ENCODE measurements at regions not wholly inside any gene's neighbourhood (a gene's known extent, or its start where the extent isn't known, plus 50 kb on each side); places are given as distances from the start of the nearest gene placed in this dataset.
"Not testable (repeated sequence)": the region's sequence is repeated elsewhere in the genome, so short reads cannot be mapped to it uniquely, and the experiment has no call there.

DNA sequence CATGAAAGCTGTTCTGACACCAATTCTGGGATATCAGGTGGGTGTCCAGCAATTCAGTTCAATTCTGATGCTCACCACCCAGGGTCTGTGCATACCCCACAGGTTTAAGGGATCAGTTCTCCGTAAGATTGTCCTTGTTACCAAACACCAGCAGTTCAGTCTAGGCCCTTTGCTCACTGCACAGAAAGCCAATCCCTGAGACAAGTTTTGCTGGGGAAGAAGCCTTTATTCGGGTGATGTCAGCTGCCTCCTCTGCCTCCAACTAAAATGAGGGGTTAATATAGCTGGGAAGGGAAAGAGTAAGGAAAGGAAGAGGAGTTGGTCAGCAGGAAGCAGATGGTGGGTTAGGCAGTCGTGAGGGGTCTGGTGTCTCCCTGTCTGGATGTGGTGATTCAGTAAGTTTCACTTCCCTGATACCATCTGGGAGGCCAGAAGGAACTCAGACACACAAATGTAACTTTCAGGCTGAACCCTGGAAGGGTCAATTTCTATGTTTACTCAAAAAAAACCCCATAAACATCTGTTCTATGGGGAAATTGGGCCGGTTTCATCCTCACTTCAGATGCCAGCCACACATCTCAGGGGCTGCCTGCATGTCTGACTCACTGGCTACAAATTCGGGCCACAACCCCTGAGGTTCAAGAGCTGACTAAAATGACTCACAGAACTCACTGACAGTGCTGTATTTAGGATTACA lies 83.3 kb upstream of the PGBD5 start:
- DNase-seq, result no peak

DNA sequence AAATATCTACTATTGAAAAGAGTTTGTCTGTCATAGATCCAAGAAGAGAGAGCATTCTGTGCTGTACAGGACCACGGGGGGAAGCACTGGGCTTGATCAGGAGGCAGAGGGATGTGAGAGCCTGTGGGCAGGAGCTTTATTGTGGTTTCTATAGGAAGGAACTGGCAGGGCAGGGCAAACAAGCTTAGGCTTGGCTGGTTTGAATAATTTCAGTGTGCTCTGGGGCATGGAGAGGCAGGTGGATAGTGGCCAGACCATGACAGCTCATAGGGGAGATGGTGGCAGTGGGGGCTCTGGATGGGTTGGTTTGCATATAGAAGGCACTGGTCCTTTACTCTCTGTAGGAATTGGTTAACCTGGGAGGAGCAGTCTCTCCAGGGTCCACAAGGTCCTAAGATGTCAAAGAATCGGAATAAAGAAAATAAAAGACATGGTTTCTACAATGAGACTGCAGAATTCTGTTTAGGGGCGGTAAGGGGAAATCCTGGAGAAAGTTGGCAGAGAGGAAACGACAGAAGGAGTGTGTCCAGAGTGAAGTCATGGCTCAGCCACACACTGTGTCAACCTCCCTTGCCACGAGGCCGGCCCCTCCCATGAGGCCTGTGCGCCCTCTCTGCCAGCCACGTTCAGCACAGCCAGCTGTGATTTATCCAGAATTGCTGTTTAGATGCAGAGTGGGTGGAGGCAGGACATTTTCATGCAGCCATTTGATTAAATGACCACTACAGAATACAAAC lies 81.7 kb upstream of the PGBD5 start:
- DNase-seq, result no peak

- DNase-seq, result no peak
Measured at GRCh38 chr1:230507236-230507635, 81.1 kb upstream of the PGBD5 start.

GRCh38 chr1:230506451-230506850 lies 80.3 kb upstream of the PGBD5 start:
- DNase-seq, result no peak

- DNase-seq, result no peak
Measured at GRCh38 chr1:230504310-230504709, 78.2 kb upstream of the PGBD5 start.

- no peak for DNase-seq
Measured at GRCh38 chr1:230503726-230504125, 77.6 kb upstream of the PGBD5 start.

GRCh38 chr1:230502996-230503395 lies 76.9 kb upstream of the PGBD5 start:
- DNase-seq, result no peak

- DNase-seq, result no peak
Measured at GRCh38 chr1:230502306-230502705, 76.2 kb upstream of the PGBD5 start.

GRCh38 chr1:230501849-230502248 lies 75.7 kb upstream of the PGBD5 start:
- no peak for DNase-seq

GRCh38 chr1:230501242-230501641 lies 75.1 kb upstream of the PGBD5 start:
- DNase-seq, result no peak

DNA sequence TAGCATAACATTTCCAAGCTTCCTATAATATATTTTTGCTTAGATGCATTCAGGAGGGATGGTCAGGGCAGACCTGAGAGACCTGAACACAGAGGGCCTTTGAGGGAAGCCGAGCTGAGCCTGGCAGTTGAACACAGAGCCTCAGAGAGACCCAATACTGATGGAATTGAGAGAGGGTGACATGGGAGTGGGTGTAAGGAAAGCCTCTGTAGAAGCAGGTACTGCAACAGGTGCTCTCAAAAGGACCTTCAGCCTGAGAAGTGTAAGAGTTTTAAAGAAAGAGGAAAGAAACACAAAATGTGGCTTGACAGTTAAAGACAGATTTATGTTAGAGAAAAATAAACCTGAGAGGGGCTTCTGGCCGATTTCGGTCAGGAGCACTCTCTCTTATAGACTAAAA lies 73.9 kb upstream of the PGBD5 start:
- DNase-seq, result no peak

DNA sequence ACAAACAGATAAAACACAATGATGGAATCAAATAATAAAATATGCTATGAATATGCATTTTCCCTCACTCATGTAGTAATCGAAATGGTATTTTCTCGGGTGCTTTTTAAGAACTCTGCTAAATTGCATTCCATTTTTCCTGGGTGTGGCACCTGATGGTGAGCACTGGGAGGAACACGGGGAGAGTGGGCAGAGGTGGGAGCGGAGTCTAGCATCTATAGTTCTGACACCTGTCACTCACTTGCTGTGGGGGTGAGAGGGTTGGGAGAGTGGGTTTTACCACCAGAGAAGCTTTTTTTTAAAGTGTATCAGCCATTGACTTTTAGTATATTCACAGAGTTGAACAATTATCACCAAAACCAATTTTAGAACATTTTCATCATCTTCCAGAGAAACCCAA lies 73.4 kb upstream of the PGBD5 start:
- no peak for DNase-seq

GRCh38 chr1:230498704-230499103 lies 72.6 kb upstream of the PGBD5 start:
- DNase-seq, result no peak

GRCh38 chr1:230496451-230496850 lies 70.3 kb upstream of the PGBD5 start:
- no peak for DNase-seq

GRCh38 chr1:230495891-230496385 lies 69.8 kb upstream of the PGBD5 start:
- peak; percentile 31 for DNase-seq

DNA sequence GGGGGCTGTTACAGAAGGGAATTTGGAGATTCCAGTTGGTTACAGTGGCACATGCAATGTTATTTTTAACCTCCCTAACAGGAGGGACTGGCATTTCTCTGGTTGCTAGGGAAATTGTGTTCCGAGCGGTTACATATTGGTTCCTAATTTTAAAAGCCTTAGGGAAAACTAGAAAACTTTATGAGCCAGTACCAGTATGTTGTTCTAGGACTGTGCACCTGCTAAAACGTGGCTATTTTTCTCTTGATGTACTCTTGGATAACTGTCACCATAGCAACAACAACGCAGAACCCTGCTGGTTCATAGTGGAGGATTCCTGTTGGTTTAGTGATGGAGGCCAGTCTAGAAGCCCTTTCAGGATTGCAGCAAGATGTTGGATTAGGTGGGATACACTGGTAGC lies 68.9 kb upstream of the PGBD5 start:
- DNase-seq, result no peak

DNA sequence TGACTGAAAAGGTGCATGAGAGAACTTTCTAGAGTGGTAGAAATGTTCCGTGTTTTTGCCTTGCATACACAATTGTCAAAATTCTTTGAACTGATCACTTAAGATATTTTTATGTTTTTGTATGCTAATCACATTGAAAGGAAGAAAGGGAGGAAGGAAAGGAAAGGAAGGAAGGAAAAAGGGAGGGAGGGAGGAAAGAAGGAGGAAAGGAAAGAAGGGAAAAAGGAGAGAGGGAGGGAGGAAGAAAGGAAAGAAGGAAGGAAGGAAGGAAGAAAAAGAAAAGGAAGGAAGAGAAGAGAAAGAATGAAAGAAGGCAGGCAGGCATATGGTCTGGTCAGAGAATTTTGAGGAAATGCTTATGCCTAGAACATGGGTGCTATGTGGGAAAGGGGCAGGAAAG lies 68.4 kb upstream of the PGBD5 start:
- DNase-seq, result no peak

GRCh38 chr1:230494026-230494425 lies 67.9 kb upstream of the PGBD5 start:
- no peak for DNase-seq

- no peak for DNase-seq
Measured at GRCh38 chr1:230493264-230493663, 67.1 kb upstream of the PGBD5 start.

GRCh38 chr1:230490436-230490835 lies 64.3 kb upstream of the PGBD5 start:
- DNase-seq, result no peak

DNA sequence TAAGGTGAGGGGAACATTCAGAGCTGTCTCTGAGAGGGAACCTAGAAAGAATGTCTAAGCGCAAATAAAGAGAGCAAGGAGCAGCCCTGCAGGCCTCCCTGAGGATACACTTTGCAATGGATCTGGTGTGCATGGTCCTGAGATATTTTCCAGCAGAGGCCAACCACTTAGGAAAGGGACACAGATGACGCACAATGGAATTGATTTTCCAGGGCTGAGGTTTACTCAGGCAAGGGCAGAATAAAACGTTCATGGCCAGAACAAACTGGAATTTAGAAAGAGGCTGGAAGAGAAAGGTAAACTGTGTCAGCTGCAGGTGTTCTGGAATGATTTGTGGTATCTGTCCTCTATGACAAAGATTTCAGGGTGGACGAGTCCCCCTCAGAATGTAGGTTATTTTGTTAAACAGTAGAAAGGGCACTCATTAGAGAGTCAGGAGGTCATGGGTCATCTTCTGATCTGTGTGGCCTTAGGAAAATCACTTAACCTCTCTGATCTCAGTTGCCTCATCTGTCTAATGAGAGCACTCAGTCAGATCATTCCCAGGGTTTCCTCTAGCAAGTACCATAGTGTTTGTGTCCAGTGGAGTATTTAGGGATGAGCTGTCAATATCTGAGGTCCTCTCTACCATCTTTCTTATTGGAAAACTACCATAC lies 61.8 kb upstream of the PGBD5 start:
- no peak for DNase-seq

GRCh38 chr1:230476622-230477003 lies 50.5 kb upstream of the PGBD5 start:
- DNase-seq, result no peak

DNA sequence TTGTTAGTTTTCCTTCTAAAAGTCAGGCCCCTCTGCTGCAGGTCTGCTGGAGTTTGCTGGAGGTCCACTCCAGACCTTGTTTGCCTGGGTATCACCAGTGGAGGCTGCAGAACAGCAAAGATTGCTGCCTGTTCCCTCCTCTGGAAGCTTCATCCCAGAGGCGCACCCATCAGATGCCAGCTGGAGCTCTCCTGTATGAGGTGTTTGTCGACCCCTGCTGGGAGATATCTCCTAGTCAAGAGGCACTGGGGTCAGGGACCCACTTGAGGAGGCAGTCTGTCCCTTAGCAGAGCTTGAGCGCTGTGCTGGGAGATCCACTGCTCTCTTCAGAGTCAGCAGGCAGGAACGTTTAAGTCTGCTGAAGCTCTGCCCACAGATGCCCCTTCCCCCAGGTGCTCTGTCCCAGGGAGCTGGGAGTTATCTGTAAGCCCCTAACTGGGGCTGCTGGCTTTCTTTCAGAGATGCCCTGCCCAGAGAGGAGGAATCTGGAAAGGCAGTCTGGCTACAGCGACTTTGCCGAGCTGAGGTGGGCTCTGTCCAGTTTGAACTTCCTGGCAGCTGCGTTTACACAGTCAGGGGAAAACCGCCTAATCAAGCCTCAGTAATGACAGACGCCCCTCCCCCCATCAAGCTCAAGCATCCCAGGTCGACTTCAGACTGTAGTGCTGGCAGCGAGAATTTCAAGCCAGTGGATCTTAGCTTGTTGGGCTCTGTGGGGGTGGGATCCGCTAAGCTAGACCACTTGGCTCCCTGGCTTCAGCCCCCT lies 49.9 kb upstream of the PGBD5 start:
- not testable (repeated sequence) for DNase-seq
